Astrocyte of the cerebellum (primary cell): ENCODE measurements at regions not wholly inside any gene's neighbourhood (a gene's known extent, or its start where the extent isn't known, plus 50 kb on each side); places are given as distances from the start of the nearest gene placed in this dataset.
"Not testable (repeated sequence)": the region's sequence is repeated elsewhere in the genome, so short reads cannot be mapped to it uniquely, and the experiment has no call there.

Source experiments
- DNase-seq: peaks from one replicate; pipeline ENCODE4 v3.0.0-alpha.2; 2011; ENCODE audit warnings: low read depth
- H3K4me3 ChIP-seq: 2 replicates; pipeline ENCODE4 v1.5.1; 2011; ENCODE audit warnings: mild to moderate bottlenecking, low read depth, low read length, moderate library complexity
- CTCF ChIP-seq: IDR thresholded peaks from 2 replicates; pipeline ENCODE4 v1.5.1; 2012; ENCODE audit warnings: low read length, low read depth, moderate library complexity, mild to moderate bottlenecking; ENCODE audit errors: missing control alignments
- in situ Hi-C: cut with HindIII; loops from 2 replicates; pipeline ENCODE4 v1.10.0; 2017; ENCODE audit warnings: low sequenced_read_pairs

GRCh38 chr13:81350056-81350455 is 1009.1 kb upstream of the SPRY2 start:
- in situ Hi-C loops: no loop called here
- DNase-seq: no peak
- no peak for TF ChIP-seq CTCF
- H3K4me3 ChIP-seq: no peak overlapping the region

DNA sequence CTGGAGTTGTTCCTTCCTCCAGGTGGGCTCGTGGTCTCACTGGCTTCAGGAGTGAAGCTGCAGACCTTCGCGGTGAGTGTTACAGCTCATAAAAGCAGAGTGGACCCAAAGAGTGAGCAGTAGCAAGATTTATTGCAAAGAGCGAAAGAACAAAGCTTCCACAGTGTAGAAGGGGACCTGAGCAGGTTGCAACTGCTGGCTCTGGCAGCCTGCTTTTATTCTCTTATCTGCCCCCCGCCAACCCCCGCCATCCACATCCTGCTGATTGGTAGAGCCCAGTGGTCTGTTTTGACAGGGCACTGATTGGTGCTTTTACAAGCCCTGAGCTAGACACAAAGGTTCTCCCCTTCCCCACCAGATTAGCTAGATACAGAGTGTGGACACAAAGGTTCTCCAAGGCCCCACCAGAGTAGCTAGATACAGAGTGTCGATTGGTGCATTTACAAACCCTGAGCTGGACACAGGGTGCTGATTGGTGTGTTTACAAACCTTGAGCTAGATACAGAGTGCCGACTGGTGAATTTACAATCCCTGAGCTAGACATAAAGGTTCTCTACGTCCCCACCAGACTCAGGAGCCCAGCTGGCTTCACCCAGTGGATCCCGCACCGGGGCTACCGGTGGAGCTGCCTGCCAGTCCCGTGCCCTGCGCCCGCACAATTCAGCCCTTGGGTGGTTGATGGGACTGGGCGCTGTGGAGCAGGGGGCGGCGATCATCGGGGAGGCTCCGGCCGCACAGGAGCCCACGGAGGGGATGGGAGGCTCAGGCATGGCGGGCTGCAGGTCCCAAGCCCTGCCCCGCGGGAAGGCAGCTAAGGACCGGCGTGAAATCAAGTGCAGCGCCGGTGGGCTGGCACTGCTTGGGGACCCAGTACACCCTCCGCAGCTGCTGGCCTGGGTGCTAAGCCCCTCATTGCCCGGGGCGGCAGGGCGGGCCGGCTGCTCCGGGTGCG is 999.5 kb upstream of the SPRY2 start:
- in situ Hi-C loops, H3K4me3 ChIP-seq, DNase-seq: not testable (repeated sequence)

DNA sequence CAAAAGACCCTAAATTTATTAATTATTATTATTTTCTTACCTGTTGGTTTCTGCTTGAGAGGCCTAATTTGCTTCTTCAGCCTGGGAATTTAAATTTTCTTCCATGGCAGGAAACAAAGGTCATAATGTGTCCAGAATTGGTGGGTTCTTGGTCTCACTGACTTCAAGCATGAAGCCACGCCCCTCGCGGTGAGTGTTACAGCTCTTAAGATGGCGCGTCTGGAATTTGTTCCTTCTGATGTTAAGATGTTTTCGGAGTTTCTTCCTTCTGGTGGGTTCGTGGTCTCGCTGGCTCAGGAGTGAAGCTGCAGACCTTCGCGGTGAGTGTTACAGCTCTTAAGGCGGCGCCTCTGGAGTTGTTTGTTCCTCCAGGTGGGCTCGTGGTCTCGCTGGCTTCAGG is 998.7 kb upstream of the SPRY2 start:
- H3K4me3 ChIP-seq, DNase-seq, in situ Hi-C loops: not testable (repeated sequence)

DNA sequence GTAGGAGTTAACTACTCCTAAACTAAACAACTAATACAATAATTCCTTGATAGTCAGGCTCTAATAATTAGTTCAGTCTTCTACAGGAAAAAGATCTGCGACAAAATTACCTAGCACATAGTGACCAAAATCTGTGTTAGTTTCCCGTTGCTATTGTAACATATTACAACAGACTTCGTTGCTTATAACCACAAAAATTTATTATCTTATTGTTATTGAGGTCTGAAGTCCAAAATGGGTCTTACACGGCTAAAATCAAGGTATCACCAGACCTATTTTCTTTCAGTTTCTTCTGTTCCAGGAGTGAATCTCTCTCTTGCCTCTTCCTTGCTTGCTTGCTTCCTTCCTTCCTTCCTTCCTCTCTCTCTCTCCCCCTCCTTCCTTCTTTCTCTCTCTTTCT is 993.6 kb upstream of the SPRY2 start:
- DNase-seq: no peak
- in situ Hi-C loops: no loop called here
- H3K4me3 ChIP-seq: no peak overlapping the region
- no peak for TF ChIP-seq CTCF

- DNase-seq: no peak
These were observed 986.0 kb upstream of the SPRY2 start for GRCh38 chr13:81326913-81327312.

GRCh38 chr13:81320516-81320915 is 979.6 kb upstream of the SPRY2 start:
- no peak for DNase-seq
- in situ Hi-C loops: no loop called here
- H3K4me3 ChIP-seq: no peak overlapping the region
- TF ChIP-seq CTCF: no peak

More at GRCh38 chr13:81326913-81327312, 986.0 kb upstream of the SPRY2 start:
- TF ChIP-seq CTCF: no peak
- no peak overlapping the region for H3K4me3 ChIP-seq
- in situ Hi-C loops: no loop called here

DNA sequence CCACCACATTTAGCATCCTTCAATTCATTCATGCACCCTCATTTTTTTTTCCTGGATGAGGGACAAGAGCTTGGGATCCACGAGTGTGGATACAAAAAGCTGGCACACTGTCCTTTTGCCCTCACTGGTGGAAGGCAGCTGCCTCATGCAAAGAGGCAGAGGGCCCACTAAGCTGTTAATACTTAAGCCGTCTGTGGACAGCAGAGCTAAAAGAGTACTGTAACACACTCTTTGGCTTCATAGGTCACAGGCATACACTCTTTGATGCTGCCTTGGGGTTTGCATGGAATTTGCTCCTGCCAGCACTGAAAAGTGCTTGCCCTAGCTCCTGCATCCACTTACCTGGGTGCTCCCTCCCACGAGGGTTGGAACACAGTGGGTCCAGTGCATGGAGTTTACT is 978.4 kb upstream of the SPRY2 start:
- H3K4me3 ChIP-seq: no peak overlapping the region
- DNase-seq: no peak
- no peak for TF ChIP-seq CTCF
- in situ Hi-C loops: no loop called here
